ENCODE measurements at regions not wholly inside any gene's neighbourhood (a gene's known extent, or its start where the extent isn't known, plus 50 kb on each side); places are given as distances from the start of the nearest gene placed in this dataset.

DNA sequence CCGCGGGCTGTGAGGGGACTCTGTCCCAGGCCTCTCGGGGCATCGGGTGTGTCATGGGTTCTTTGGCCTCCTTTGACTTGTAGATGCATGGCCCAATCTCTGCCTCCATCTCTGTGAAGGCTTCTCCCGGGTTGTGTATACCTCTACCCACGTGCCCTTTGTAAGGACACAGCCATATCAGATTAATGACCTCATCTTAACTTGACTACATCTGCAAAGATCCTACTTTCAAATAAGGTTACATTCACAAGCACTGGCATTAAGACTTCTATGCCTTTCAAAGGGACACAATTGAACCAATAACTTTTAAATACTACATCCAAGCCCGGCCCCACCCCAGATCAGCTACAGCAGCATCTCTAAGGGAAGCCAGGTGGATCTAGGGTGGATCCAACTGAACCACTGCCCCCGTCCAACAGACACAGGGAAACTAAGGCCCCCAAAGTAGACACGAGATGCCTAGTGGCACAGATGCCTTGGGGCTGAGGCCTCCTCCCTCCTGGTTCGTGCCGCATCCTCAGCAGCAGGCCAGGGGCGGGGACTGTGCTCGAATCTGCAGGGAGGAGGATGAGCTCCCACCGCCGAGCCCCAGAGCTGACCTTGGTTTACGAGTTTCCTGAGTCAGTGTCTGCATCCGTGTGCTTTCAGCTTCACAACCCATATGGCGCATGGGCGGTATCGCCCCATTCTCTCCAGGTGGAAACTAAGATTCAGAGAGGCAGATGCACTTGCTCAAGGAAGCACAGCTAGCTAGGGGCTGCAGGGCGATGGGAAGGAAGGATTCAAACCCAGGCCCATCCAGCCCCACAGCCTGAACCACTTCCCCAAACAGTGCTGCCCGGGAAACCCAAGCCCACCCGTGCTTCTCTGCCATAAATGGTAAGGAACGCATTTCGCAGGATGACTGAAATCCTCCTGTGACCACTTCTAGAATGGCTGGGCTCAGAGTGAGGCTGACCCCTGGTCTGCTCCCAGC lies 353.3 kb downstream of the C16orf95 start:
- no peak for DNase-seq

DNA sequence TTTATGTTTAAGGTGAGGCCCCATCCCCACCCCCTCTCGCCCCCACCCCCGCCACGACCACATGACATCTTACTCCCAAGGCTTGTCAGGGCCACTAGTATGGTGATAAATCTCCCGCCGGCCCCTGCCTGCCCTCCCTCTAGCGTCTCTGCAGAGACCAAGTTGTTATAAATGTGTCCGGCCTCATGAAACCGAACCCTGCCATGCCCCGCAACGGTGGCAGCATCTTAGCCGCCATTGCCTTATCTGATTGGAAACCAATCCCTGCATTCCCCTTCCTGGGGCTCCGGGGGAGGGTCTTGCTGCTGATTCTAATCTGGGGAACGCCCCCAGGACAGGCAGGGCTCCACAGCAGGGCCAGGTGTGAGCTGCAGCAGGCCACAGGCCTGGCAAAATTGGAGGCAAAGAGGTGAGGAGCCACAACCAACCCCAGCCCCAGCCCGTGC lies 352.4 kb downstream of the C16orf95 start:
- no peak for DNase-seq

DNA sequence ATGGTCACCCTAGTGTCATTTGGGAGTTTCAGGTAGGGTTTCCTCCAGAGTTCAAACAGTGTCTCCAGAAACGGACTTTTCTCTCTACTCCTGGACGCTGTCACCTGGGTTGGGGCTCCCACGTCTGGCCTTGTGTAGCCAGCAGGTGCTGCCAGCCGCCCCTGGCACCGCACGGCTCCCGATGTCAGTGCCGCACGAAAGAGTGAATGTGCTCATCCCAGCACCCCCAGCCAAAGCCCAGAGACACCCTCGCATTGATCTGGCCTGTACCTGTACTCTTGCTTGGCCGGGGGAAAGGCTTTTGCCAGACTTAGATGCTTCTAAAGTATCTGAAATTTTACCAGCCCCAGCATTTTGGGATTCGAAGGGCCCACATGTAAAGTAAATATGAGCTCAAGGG lies 351.9 kb downstream of the C16orf95 start:
- DNase-seq: no peak

- DNase-seq: no peak
Observed at GRCh38 chr16:86965840-86966550, 351.2 kb downstream of the C16orf95 start.

GRCh38 chr16:86966777-86967176 lies 350.4 kb downstream of the C16orf95 start:
- no peak for DNase-seq

DNA sequence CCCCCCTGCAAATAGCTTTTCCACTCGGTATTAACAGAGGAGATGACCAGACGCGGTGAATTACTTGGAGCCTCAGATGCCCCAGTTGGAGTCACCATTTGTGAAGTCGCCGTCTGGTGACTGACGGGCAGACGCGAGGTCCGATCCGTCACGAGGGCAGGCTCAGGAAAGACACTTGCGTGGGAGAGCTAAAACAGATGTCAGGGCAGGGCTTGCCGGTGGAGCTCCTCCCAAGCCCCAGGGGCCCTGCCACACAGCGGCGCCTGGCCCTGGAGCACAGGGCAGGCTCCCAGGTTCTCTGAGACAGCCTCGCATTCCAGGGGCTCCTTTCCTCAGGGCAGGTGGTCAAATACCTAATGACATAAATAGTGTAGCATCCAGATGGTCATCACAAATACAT lies 348.3 kb downstream of the C16orf95 start:
- DNase-seq: no peak

GRCh38 chr16:86969716-86970115 lies 347.5 kb downstream of the C16orf95 start:
- DNase-seq: no peak

GRCh38 chr16:86970279-86970678 lies 346.9 kb downstream of the C16orf95 start:
- DNase-seq: no peak

- DNase-seq: no peak
Observed at GRCh38 chr16:86970726-86971125, 346.5 kb downstream of the C16orf95 start.

DNA sequence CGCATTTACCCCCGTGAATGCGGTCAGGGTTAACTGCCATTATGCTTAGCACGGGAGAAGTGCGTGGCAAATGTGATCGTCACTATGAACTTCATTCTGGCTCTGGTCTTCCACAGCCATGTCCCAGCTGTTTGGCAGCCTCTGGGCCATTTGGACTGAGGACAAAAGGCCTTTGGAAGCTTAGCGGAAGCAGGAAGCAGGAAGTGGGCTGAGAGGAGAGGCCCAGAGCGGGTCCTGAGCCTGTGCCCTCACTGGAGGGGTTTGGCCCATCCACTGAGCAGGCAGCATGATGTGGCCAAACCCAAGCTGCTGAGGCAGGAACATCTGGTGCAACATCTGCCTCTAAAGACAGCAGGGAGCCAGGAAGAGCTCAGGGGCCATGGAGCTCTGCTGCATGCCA lies 345.9 kb downstream of the C16orf95 start:
- no peak for DNase-seq

DNA sequence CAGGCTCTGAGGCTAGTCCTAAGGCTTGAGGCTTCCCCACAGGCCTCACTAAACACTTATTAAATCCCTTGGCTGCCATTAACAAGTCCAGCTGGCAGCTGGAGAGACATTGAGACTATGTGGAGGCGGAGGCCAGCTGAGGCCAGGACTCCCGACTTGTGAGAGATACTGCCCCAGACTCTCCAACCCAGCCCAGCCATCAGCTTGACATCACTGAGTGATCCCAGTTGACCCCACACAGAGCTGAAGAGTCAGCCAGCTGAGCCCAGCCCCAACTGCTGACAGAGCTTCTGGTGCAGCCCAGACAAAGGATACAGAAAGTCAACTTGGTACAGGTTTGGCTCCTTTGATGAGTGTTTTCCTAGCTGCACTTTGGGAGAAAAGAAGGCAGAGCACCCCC lies 343.1 kb downstream of the C16orf95 start:
- no peak for DNase-seq

DNA sequence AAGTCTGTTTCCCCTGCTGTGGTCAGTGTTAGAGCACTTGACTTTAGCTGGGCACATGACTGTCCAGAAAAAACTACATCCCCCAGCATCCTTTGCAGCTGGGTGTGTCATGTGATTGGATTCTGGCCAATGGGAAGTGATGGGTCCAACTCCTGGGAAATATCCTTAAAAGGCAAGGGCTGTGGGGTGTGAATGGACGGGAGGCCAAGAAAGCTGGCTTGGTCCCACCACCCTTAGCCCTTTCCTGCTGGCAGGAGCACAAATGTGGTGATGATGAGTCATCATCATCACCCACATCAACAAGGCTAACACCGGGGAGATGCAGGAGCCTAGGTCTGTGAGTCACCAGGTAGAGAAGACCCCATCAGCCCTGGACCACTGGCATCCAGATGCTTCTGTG lies 341.7 kb downstream of the C16orf95 start:
- no peak for DNase-seq

DNA sequence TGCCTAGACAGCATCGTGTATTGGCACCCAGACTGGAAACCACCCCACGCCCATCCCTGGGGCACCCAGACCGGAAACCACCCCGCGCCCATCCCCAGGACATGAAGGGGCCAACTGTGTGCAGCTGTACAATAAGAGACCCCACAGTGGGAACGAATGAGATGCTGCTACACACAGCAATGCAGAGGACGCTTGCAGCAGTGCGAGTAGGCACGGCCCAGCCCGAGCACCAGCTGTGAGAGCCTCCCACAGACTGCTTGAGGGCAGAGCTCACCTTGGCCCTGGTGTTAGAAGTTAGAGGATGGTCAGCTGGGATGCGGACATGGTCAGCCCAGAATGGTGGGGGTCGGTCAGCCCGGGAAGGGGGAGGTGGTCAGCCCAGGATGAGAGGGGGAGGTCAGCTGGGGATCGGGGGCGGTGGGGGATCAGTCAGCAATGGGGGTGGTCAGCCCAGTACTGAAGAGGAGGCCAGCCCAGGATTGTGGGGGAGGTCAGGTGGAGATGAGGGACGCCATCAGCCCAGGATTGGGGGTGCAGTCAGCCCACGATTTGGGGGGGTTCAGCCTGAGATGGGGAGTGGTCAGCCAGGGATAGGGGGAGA lies 340.0 kb downstream of the C16orf95 start:
- no peak for DNase-seq

DNA sequence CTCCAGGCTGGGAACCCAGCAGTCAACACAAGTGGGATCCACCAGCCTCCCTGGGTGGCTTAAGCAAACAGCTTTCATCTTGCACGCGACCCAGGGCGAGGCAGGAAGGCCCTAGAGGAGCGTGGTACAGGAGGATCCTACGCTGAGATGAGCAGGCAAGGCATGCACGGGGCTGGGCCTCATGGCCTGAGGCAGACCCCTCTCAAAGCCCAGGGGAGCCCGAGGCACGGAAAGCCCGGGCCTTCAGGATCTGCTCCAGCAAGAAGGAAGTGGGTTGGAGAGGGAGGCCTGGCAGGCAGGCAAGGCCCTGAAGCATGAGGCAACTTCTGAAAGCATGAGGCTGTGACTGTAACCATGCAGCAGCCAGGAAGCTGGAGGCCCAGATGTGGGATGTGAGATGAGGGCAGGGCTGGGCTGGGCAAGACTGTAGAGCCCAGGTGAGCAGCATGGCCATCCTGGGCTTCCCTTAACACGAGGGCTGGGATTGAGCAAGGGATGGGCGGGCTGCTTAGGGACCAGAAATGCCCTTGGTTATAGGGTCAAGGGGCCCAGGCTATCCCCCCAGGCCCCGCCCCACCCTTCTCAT lies 338.7 kb downstream of the C16orf95 start:
- no peak for DNase-seq

DNA sequence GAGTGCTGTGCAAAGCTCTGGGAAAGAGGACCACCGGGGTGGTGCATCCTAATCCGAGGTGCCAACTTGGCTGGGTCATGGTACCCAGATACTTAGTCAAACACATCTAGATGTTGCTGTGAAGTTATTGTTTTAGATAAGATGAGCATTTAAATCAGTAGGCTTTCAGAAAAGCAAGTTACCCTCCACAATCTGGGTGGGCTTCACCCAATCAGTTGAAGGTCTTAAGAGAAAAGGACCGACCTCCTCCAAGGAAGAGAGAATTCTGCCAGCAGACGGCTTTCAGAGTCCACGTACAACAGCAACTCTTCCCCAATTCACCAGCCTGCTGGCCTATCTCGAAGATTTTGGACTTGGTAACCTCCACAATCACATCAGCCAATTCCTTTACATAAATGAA lies 338.1 kb downstream of the C16orf95 start:
- no peak for DNase-seq

- DNase-seq: no peak
Observed at GRCh38 chr16:86979984-86980553, 337.1 kb downstream of the C16orf95 start.

DNA sequence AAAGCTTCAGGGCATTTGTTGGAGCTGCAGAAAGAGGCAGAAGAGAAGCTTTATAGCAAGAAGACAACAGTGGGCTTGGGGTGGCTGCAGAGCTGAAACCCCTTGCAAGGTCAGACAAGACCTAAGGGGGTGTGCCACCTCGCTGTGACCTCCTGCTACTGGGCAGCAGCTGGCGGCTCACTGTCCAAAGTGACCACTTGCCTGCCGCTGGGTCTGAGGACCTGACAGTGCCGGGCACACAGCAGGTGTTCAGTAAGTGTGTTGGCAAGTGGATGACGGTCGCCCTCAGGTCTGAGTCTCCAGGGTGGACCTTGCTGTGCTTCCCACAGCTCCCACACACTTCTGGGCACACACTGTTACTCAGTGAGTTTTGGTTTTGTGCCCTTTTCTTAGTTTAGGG lies 336.5 kb downstream of the C16orf95 start:
- no peak for DNase-seq

GRCh38 chr16:86982347-86982596 lies 334.9 kb downstream of the C16orf95 start:
- DNase-seq: no peak

GRCh38 chr16:86982912-86983311 lies 334.3 kb downstream of the C16orf95 start:
- DNase-seq: no peak

GRCh38 chr16:86983621-86984020 lies 333.6 kb downstream of the C16orf95 start:
- DNase-seq: no peak

- DNase-seq: no peak
Observed at GRCh38 chr16:86984343-86984742, 332.8 kb downstream of the C16orf95 start.

- DNase-seq: no peak
Observed at GRCh38 chr16:86984991-86985647, 332.1 kb downstream of the C16orf95 start.

- DNase-seq: no peak
Observed at GRCh38 chr16:86985648-86986015, 331.6 kb downstream of the C16orf95 start.

Measured in NCI-H1105 (cell line).